Muscle layer of colon (tissue), 2 donors: ENCODE measurements at regions not wholly inside any gene's neighbourhood (a gene's known extent, or its start where the extent isn't known, plus 50 kb on each side); places are given as distances from the start of the nearest gene placed in this dataset.

ENCODE experiments used
- H3K27ac ChIP-seq: one replicate; pipeline ENCODE4 v1.7.0; 2013; ENCODE audit warnings: low read depth, mild to moderate bottlenecking, low read length, moderate library complexity
- H3K27me3 ChIP-seq, 2 donors: one replicate each; pipeline ENCODE4 v1.7.0; 2013; ENCODE audit warnings: low read length in 2 of 2, mild to moderate bottlenecking in 2 of 2; ENCODE audit not compliant: insufficient read depth in 2 of 2, control insufficient read depth in 1 of 2
- H3K36me3 ChIP-seq: one replicate; pipeline ENCODE4 v1.7.0; 2013; ENCODE audit warnings: mild to moderate bottlenecking, low read length; ENCODE audit not compliant: insufficient read depth
- H3K4me1 ChIP-seq: one replicate; pipeline ENCODE4 v1.7.0; 2013; ENCODE audit warnings: mild to moderate bottlenecking, low read length; ENCODE audit not compliant: insufficient read depth
- H3K4me3 ChIP-seq, 2 donors: one replicate each; pipeline ENCODE4 v1.7.0; 2013; ENCODE audit warnings: low read length in 2 of 2, low read depth in 1 of 2, mild to moderate bottlenecking in 1 of 2, moderate library complexity in 1 of 2
- H3K9ac ChIP-seq: one replicate; pipeline ENCODE4 v1.7.0; 2013; ENCODE audit warnings: low read length
- H3K9me3 ChIP-seq: one replicate; pipeline ENCODE4 v1.7.0; 2013; ENCODE audit warnings: mild to moderate bottlenecking, low read length
- donor health status: abdominal sarcoma.
- donor health status: Adenocarcinoma of cecum.

DNA sequence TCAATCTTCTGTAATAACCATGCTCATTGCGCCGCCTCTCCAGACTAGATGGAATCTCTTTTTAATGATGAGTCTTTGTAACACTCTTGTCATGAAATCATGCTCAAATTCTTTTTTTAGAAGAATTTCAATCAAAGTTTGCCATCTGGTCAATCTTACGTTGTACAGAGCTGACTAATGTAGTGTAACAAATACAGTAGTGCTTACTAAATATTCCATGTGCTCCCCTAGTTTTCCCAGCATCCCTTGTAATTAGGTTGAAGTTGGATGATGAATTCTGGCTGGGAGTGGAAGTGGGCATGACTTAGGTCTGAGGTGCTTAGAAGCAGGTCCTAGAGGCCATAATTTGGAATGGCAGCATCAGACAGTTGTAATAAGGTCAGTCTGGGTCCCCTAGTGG, 309.1 kb upstream of the SNX7 start:
- Histone ChIP-seq H3K27ac (no peak overlapping the region), H3K9ac (no peak overlapping the region)

GRCh38 chr1:98351561-98351960, 310.0 kb upstream of the SNX7 start:
- no peak overlapping the region for H3K9ac ChIP-seq
- H3K27ac ChIP-seq = no peak overlapping the region
- H3K27me3 ChIP-seq = no peaks in the 10 kb centered on the region
- no peaks in the 10 kb centered on the region for H3K4me1 ChIP-seq
- H3K9me3 ChIP-seq = no peaks in the 10 kb centered on the region
- no peak overlapping the region for H3K4me3 ChIP-seq
- H3K36me3 ChIP-seq = no peaks in the 10 kb centered on the region

More for the DNA sequence above, 309.1 kb upstream of the SNX7 start:
- no peaks in the 10 kb centered on the region for H3K27me3 ChIP-seq
- no peaks in the 10 kb centered on the region for H3K36me3 ChIP-seq
- no peak overlapping the region for H3K4me3 ChIP-seq
- H3K9me3 ChIP-seq = no peaks in the 10 kb centered on the region
- no peaks in the 10 kb centered on the region for H3K4me1 ChIP-seq

- Histone ChIP-seq H3K9ac (no peak overlapping the region), H3K9me3 (no peaks in the 10 kb centered on the region), H3K36me3 (no peaks in the 10 kb centered on the region), H3K4me3 (no peak overlapping the region), H3K27me3 (no peaks in the 10 kb centered on the region), H3K4me1 (no peaks in the 10 kb centered on the region), H3K27ac (no peak overlapping the region)
Measured at GRCh38 chr1:98345417-98345816, 316.1 kb upstream of the SNX7 start.

GRCh38 chr1:98344731-98345130, 316.8 kb upstream of the SNX7 start:
- H3K4me3 ChIP-seq = no peak overlapping the region
- H3K9me3 ChIP-seq = no peaks in the 10 kb centered on the region
- H3K27me3 ChIP-seq = no peaks in the 10 kb centered on the region
- H3K9ac ChIP-seq = no peak overlapping the region
- no peaks in the 10 kb centered on the region for H3K4me1 ChIP-seq
- no peaks in the 10 kb centered on the region for H3K36me3 ChIP-seq
- H3K27ac ChIP-seq = no peak overlapping the region

- H3K4me1 ChIP-seq = no peaks in the 10 kb centered on the region
- H3K4me3 ChIP-seq = no peak overlapping the region
- H3K36me3 ChIP-seq = no peaks in the 10 kb centered on the region
- H3K9ac ChIP-seq = no peak overlapping the region
- H3K9me3 ChIP-seq = no peaks in the 10 kb centered on the region
- H3K27ac ChIP-seq = no peak overlapping the region
- no peaks in the 10 kb centered on the region for H3K27me3 ChIP-seq
Measured at GRCh38 chr1:98342566-98342965, 319.0 kb upstream of the SNX7 start.

DNA sequence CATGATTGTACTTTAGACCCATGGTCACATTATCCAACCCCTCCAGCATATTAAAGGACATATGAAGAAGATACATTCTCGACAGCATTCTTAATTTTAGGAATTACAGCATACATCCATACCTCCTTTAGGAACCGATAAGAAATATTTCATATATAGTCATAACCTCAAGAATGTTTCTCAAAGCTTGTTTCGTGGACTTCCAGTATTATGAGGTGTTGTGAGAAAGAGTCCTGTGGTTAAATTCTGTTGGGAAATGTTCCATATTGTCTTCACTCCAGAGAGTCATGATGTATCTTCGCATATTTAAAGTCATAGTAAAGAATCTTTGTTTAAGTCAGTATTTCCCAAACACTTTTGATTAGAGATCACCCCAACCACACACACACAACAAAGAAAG, 321.0 kb upstream of the SNX7 start:
- Histone ChIP-seq H3K4me3 (no peak overlapping the region), H3K36me3 (no peaks in the 10 kb centered on the region), H3K9me3 (no peaks in the 10 kb centered on the region), H3K27me3 (no peaks in the 10 kb centered on the region), H3K9ac (no peak overlapping the region), H3K27ac (no peak overlapping the region), H3K4me1 (no peaks in the 10 kb centered on the region)

GRCh38 chr1:98336472-98337083, 324.9 kb upstream of the SNX7 start:
- no peak overlapping the region for H3K4me3 ChIP-seq
- H3K27me3 ChIP-seq = no peaks in the 10 kb centered on the region
- no peaks in the 10 kb centered on the region for H3K36me3 ChIP-seq
- H3K9me3 ChIP-seq = no peaks in the 10 kb centered on the region
- H3K4me1 ChIP-seq = no peaks in the 10 kb centered on the region
- no peak overlapping the region for H3K9ac ChIP-seq
- H3K27ac ChIP-seq = no peak overlapping the region

GRCh38 chr1:98333936-98334335, 327.6 kb upstream of the SNX7 start:
- H3K9me3 ChIP-seq = no peaks in the 10 kb centered on the region
- H3K4me1 ChIP-seq = no peaks in the 10 kb centered on the region
- no peak overlapping the region for H3K9ac ChIP-seq
- no peaks in the 10 kb centered on the region for H3K36me3 ChIP-seq
- no peak overlapping the region for H3K27ac ChIP-seq
- H3K4me3 ChIP-seq = no peak overlapping the region
- no peaks in the 10 kb centered on the region for H3K27me3 ChIP-seq

GRCh38 chr1:98333406-98333805, 328.1 kb upstream of the SNX7 start:
- Histone ChIP-seq H3K4me1 (no peaks in the 10 kb centered on the region), H3K27me3 (no peaks in the 10 kb centered on the region), H3K9me3 (no peaks in the 10 kb centered on the region), H3K4me3 (no peak overlapping the region), H3K36me3 (no peaks in the 10 kb centered on the region), H3K9ac (no peak overlapping the region), H3K27ac (no peak overlapping the region)

GRCh38 chr1:98331718-98332311, 329.7 kb upstream of the SNX7 start:
- Histone ChIP-seq H3K27me3 (no peaks in the 10 kb centered on the region), H3K9me3 (no peaks in the 10 kb centered on the region), H3K9ac (no peak overlapping the region), H3K4me1 (no peaks in the 10 kb centered on the region), H3K36me3 (no peaks in the 10 kb centered on the region), H3K27ac (no peak overlapping the region), H3K4me3 (no peak overlapping the region)

DNA sequence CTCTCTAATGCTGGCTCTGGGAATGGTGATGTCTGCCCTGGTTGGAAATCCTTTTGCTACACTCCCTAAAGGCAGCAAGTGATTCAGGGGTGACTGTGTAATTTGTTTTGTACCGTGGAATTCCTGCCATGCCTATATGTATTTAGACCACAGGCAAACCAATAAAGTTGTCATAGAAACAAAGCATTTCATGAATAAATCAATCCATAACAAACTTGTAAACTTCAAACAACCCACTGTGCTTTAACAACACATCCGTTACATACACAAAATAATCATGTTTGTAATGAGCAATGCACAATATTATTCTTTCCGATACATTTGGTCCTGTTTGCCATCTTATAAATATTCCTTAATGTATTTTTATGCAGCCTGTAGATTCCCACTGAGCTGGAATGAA, 330.3 kb upstream of the SNX7 start:
- Histone ChIP-seq H3K36me3 (no peaks in the 10 kb centered on the region), H3K27me3 (no peaks in the 10 kb centered on the region), H3K4me1 (no peaks in the 10 kb centered on the region)

GRCh38 chr1:98330224-98330623, 331.3 kb upstream of the SNX7 start:
- Histone ChIP-seq H3K36me3 (no peaks in the 10 kb centered on the region), H3K9me3 (no peaks in the 10 kb centered on the region), H3K4me1 (no peaks in the 10 kb centered on the region), H3K9ac (no peak overlapping the region), H3K27me3 (no peaks in the 10 kb centered on the region), H3K27ac (no peak overlapping the region), H3K4me3 (no peak overlapping the region)

More for the DNA sequence above, 330.3 kb upstream of the SNX7 start:
- Histone ChIP-seq H3K4me3 (no peak overlapping the region), H3K9me3 (no peaks in the 10 kb centered on the region), H3K27ac (no peak overlapping the region), H3K9ac (no peak overlapping the region)
